Mesothelial cell of epicardium (in vitro differentiated cells): ENCODE measurements at regions not wholly inside any gene's neighbourhood (a gene's known extent, or its start where the extent isn't known, plus 50 kb on each side); places are given as distances from the start of the nearest gene placed in this dataset.

ENCODE experiments used
- DNase-seq, 2 experiments: peaks; one replicate each; pipeline ENCODE4 v3.0.0; 2021; ENCODE audit warnings: low spot score in 2 of 2; ENCODE audit not compliant: unreplicated experiment in 2 of 2
- H3K27ac Mint-ChIP-seq: 2 replicates; pipeline ENCODE4 v1.8.0; 2021; ENCODE audit warnings: mixed read lengths
- H3K27me3 Mint-ChIP-seq: 2 replicates; pipeline ENCODE4 v1.8.0; 2021; ENCODE audit warnings: low read depth, mixed read lengths
- H3K36me3 Mint-ChIP-seq: 2 replicates; pipeline ENCODE4 v1.8.0; 2021; ENCODE audit warnings: mixed read lengths
- H3K4me1 Mint-ChIP-seq: 2 replicates; pipeline ENCODE4 v1.8.0; 2021; ENCODE audit warnings: mixed read lengths
- H3K4me3 Mint-ChIP-seq: 2 replicates; pipeline ENCODE4 v1.8.0; 2021; ENCODE audit warnings: mild to moderate bottlenecking, moderate library complexity, mixed read lengths
- H3K9me3 Mint-ChIP-seq: 2 replicates; pipeline ENCODE4 v1.8.0; 2021; ENCODE audit warnings: mixed read lengths
- TF ChIP-seq, protein P1 (sequence below): fragments of 200-600 bp; sonication (generic); IDR thresholded peaks from one replicate; pipeline ENCODE4 v1.5.0; 2021; ENCODE audit warnings: antibody characterized with exemption; ENCODE audit not compliant: unreplicated experiment

DNA sequence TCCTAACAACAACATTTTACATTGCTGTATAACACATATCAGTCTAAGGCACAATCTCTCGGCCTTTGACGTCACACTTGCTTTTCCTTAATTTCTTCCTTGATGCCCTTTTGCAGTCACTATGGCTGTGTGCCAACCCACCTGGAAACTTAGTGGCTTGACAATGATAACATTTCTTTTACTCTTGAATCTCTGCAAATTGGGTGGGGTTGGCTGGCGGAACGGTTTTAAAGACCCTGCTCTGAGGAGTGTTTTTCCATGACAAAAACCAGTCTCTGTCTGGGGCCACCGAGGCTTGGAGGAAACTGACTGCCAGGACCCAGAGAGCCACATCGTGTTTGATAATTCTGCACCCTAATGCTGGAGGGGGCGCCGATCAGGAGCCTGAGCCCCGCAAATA is 115.6 kb downstream of the KLF13 start:
- DNase-seq = no peak
- peaks cover 2% of the 10 kb centered on the region for H3K4me1 Mint-ChIP-seq
- no peaks in the 10 kb centered on the region for H3K27me3 Mint-ChIP-seq
- peak overlapping the region; percentile 59 for H3K4me3 Mint-ChIP-seq
- no peaks in the 10 kb centered on the region for H3K9me3 Mint-ChIP-seq
- TF ChIP-seq, protein P1, sequence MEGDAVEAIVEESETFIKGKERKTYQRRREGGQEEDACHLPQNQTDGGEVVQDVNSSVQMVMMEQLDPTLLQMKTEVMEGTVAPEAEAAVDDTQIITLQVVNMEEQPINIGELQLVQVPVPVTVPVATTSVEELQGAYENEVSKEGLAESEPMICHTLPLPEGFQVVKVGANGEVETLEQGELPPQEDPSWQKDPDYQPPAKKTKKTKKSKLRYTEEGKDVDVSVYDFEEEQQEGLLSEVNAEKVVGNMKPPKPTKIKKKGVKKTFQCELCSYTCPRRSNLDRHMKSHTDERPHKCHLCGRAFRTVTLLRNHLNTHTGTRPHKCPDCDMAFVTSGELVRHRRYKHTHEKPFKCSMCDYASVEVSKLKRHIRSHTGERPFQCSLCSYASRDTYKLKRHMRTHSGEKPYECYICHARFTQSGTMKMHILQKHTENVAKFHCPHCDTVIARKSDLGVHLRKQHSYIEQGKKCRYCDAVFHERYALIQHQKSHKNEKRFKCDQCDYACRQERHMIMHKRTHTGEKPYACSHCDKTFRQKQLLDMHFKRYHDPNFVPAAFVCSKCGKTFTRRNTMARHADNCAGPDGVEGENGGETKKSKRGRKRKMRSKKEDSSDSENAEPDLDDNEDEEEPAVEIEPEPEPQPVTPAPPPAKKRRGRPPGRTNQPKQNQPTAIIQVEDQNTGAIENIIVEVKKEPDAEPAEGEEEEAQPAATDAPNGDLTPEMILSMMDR = no peak
- no peak overlapping the region for H3K27ac Mint-ChIP-seq
- H3K36me3 Mint-ChIP-seq = no peaks in the 10 kb centered on the region

DNA sequence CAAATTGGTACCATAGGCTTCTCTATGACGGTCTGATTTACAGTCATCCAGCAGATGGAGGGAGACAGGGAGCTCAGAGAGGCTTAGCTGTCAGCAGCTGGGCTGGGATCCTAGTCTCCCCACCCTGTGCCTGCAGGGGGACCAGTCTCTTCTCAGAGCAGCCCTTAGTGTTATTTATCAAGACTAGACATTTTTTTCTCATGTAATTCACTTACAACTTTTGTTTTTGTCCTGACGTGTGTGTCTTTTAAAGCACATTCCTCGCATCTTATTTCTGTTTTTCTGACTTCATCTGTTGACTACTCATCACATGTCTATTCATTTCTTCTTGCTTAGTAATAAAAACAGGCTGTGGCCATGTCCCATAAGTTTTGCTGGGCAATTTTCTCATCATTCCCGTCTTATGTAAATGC is 116.1 kb downstream of the KLF13 start:
- no peaks in the 10 kb centered on the region for H3K36me3 Mint-ChIP-seq
- H3K4me1 Mint-ChIP-seq = peaks cover 2% of the 10 kb centered on the region
- no peaks in the 10 kb centered on the region for H3K9me3 Mint-ChIP-seq
- H3K27ac Mint-ChIP-seq = no peak overlapping the region
- TF ChIP-seq, protein P1 = no peak
- no peaks in the 10 kb centered on the region for H3K27me3 Mint-ChIP-seq
- no peak for DNase-seq
- H3K4me3 Mint-ChIP-seq = no peak overlapping the region

DNA sequence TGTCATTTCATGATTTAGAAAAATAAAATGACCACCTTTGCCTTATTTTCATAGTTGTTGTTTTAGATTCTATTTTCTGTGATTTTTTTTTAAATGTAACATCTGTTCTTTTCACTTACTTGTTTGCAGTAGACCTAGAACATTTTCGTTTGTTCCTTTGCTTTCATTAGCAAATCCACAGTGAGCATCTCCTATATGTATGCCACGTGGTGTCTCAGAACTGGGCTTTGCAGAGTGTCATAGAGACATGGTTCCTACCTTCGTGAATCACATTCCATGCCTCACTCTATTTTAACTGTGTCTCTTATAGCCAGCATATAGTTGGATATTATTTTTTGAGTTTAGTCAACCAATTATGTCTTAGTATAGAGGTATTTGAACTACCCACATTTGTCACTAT is 118.2 kb downstream of the KLF13 start:
- no peak for DNase-seq
- Mint-ChIP-seq H3K4me1 (peaks cover 5% of the 10 kb centered on the region), H3K4me3 (no peak overlapping the region), H3K9me3 (no peaks in the 10 kb centered on the region), H3K36me3 (no peaks in the 10 kb centered on the region), H3K27ac (no peak overlapping the region), H3K27me3 (no peaks in the 10 kb centered on the region)
- TF ChIP-seq, protein P1 = no peak

GRCh38 chr15:31446546-31446945 is 119.9 kb downstream of the KLF13 start:
- TF ChIP-seq, protein P1 = no peak
- Mint-ChIP-seq H3K4me1 (peaks cover 3% of the 10 kb centered on the region), H3K27ac (no peak overlapping the region), H3K36me3 (no peaks in the 10 kb centered on the region), H3K27me3 (no peaks in the 10 kb centered on the region), H3K4me3 (no peak overlapping the region), H3K9me3 (peaks cover 11% of the 10 kb centered on the region)
- DNase-seq = no peak

- Mint-ChIP-seq H3K27me3 (no peaks in the 10 kb centered on the region), H3K36me3 (no peaks in the 10 kb centered on the region), H3K4me1 (peaks cover 3% of the 10 kb centered on the region), H3K9me3 (peaks cover 11% of the 10 kb centered on the region), H3K27ac (no peak overlapping the region), H3K4me3 (no peak overlapping the region)
- DNase-seq = no peak
- TF ChIP-seq, protein P1 = no peak
Measured at GRCh38 chr15:31447931-31448634, 121.4 kb downstream of the KLF13 start.

GRCh38 chr15:31448635-31448979 is 122.0 kb downstream of the KLF13 start:
- Mint-ChIP-seq H3K36me3 (no peaks in the 10 kb centered on the region), H3K27ac (no peak overlapping the region), H3K27me3 (no peaks in the 10 kb centered on the region), H3K4me1 (peaks cover 3% of the 10 kb centered on the region), H3K9me3 (peaks cover 11% of the 10 kb centered on the region), H3K4me3 (no peak overlapping the region)
- no peak for DNase-seq
- TF ChIP-seq, protein P1 = no peak
